ENCODE measurements at regions not wholly inside any gene's neighbourhood (a gene's known extent, or its start where the extent isn't known, plus 50 kb on each side); places are given as distances from the start of the nearest gene placed in this dataset.

- TF ChIP-seq, protein P1, sequence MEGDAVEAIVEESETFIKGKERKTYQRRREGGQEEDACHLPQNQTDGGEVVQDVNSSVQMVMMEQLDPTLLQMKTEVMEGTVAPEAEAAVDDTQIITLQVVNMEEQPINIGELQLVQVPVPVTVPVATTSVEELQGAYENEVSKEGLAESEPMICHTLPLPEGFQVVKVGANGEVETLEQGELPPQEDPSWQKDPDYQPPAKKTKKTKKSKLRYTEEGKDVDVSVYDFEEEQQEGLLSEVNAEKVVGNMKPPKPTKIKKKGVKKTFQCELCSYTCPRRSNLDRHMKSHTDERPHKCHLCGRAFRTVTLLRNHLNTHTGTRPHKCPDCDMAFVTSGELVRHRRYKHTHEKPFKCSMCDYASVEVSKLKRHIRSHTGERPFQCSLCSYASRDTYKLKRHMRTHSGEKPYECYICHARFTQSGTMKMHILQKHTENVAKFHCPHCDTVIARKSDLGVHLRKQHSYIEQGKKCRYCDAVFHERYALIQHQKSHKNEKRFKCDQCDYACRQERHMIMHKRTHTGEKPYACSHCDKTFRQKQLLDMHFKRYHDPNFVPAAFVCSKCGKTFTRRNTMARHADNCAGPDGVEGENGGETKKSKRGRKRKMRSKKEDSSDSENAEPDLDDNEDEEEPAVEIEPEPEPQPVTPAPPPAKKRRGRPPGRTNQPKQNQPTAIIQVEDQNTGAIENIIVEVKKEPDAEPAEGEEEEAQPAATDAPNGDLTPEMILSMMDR (IDR thresholded peaks at IDR 0.05): no peak
- TF ChIP-seq POLR2AphosphoS5 (IDR thresholded peaks at IDR 0.05): no peak
- no peak for TF ChIP-seq POLR2A (IDR thresholded peaks at IDR 0.05)
Measured at GRCh38 chr7:118794419-118794818, 569.9 kb downstream of the ANKRD7 start.
